ENCODE measurements at regions not wholly inside any gene's neighbourhood (a gene's known extent, or its start where the extent isn't known, plus 50 kb on each side); places are given as distances from the start of the nearest gene placed in this dataset.

DNA sequence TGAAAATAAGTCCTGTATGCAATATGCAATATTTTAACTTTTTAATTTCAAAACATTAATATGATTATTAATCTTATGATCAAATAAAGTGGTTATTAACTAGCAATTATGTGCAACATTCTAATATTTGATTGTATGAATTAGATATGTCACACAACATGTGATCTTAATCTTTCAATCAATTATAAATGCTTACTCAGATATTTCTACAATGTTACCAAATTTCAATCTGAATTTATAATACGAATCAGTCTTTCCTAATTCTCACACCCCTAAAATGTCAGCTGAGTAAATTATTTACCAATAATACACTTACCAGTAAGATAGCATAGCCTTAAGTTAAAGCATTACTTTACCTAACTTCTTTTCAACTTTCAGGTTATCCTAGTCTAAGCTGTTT is 186.3 kb downstream of the CALCRL start:
- no peak for DNase-seq (ENCODE audit: low read depth, low spot score)
- ChIA-PET RAD21 (ENCODE audit: unreplicated experiment) (no interaction called here), CTCF (no interaction called here), SMC1A (ENCODE audit: uncharacterized antibody, unreplicated experiment) (interaction anchor here (1.0 kb wide), 1 partner anchor 358 kb away, joined by 3 read pairs; no protein-coding TSS in a partner anchor), POLR2A (no interaction called here)
- Histone ChIP-seq H2AFZ (ENCODE audit: control insufficient read depth, low read depth, low read length) (no peak overlapping the region), H3K9ac (ENCODE audit: control insufficient read depth, insufficient read depth, low read length) (no peak overlapping the region), H3K79me2 (ENCODE audit: control insufficient read depth, insufficient read depth, low read length) (no peaks in the 10 kb centered on the region), H3K27ac (ENCODE audit: control insufficient read depth, insufficient read depth) (no peak overlapping the region), H3K27me3 (replicated peaks in 1 of 2; ENCODE audit: control insufficient read depth in 2 of 2, insufficient read depth in 2 of 2, low read length in 1 of 2) (no peaks in the 10 kb centered on the region), H3K36me3 (ENCODE audit: control insufficient read depth in 2 of 2, insufficient read depth in 2 of 2, low read length in 1 of 2) (no peaks in the 10 kb centered on the region), H3K4me2 (ENCODE audit: control insufficient read depth, insufficient read depth) (no peak overlapping the region), H4K20me1 (ENCODE audit: control insufficient read depth, insufficient read depth) (no peaks in the 10 kb centered on the region), H3K4me1 (ENCODE audit: control insufficient read depth, insufficient read depth, low read length) (no peaks in the 10 kb centered on the region), H3K9me3 (replicated peaks; ENCODE audit: control insufficient read depth, insufficient read depth, low read length) (no peaks in the 10 kb centered on the region), H3K4me3 (no peak overlapping the region)
- no peak for FAIRE-seq
- WGBS (ENCODE audit: insufficient coverage, insufficient replicate concordance, low lambda C conversion rate, missing lambda C conversion rate), result 0% methylated on average over 1 of the region's 1 CpG
- in situ Hi-C loops (cut with MboI) (no loop called here), intact Hi-C loops (cut with micrococcal nuclease; ENCODE audit: unreplicated experiment) (no loop called here)
- ATAC-seq, result no peak
- no TSS peak for BruUV-seq (replicated peaks)
- TF ChIP-seq TAF1 (IDR thresholded peaks at IDR 0.05; ENCODE audit: borderline replicate concordance, low read depth, low read length), result no peak
- TF ChIP-seq MXI1 (IDR thresholded peaks at IDR 0.05; ENCODE audit: low read depth, low read length), result no peak
- no peak for TF ChIP-seq ZZZ3 (IDR thresholded peaks at IDR 0.05; ENCODE audit: control insufficient read depth, insufficient read length, low read depth)
- TF ChIP-seq NFYA (IDR thresholded peaks at IDR 0.05; ENCODE audit: borderline replicate concordance, low read depth, low read length), result no peak
- TF ChIP-seq RAD51 (IDR thresholded peaks at IDR 0.05), result no peak
- TF ChIP-seq, protein P1, sequence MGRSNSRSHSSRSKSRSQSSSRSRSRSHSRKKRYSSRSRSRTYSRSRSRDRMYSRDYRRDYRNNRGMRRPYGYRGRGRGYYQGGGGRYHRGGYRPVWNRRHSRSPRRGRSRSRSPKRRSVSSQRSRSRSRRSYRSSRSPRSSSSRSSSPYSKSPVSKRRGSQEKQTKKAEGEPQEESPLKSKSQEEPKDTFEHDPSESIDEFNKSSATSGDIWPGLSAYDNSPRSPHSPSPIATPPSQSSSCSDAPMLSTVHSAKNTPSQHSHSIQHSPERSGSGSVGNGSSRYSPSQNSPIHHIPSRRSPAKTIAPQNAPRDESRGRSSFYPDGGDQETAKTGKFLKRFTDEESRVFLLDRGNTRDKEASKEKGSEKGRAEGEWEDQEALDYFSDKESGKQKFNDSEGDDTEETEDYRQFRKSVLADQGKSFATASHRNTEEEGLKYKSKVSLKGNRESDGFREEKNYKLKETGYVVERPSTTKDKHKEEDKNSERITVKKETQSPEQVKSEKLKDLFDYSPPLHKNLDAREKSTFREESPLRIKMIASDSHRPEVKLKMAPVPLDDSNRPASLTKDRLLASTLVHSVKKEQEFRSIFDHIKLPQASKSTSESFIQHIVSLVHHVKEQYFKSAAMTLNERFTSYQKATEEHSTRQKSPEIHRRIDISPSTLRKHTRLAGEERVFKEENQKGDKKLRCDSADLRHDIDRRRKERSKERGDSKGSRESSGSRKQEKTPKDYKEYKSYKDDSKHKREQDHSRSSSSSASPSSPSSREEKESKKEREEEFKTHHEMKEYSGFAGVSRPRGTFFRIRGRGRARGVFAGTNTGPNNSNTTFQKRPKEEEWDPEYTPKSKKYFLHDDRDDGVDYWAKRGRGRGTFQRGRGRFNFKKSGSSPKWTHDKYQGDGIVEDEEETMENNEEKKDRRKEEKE (IDR thresholded peaks at IDR 0.05), result no peak
- TF ChIP-seq, protein P2, sequence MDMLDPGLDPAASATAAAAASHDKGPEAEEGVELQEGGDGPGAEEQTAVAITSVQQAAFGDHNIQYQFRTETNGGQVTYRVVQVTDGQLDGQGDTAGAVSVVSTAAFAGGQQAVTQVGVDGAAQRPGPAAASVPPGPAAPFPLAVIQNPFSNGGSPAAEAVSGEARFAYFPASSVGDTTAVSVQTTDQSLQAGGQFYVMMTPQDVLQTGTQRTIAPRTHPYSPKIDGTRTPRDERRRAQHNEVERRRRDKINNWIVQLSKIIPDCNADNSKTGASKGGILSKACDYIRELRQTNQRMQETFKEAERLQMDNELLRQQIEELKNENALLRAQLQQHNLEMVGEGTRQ (IDR thresholded peaks at IDR 0.05; ENCODE audit: borderline replicate concordance, low read depth, low read length), result no peak
- TF ChIP-seq RB1 (IDR thresholded peaks at IDR 0.05; ENCODE audit: borderline replicate concordance), result no peak
- TF ChIP-seq CHD1 (IDR thresholded peaks at IDR 0.05; ENCODE audit: low read depth, low read length), result no peak
- TF ChIP-seq, protein P3, sequence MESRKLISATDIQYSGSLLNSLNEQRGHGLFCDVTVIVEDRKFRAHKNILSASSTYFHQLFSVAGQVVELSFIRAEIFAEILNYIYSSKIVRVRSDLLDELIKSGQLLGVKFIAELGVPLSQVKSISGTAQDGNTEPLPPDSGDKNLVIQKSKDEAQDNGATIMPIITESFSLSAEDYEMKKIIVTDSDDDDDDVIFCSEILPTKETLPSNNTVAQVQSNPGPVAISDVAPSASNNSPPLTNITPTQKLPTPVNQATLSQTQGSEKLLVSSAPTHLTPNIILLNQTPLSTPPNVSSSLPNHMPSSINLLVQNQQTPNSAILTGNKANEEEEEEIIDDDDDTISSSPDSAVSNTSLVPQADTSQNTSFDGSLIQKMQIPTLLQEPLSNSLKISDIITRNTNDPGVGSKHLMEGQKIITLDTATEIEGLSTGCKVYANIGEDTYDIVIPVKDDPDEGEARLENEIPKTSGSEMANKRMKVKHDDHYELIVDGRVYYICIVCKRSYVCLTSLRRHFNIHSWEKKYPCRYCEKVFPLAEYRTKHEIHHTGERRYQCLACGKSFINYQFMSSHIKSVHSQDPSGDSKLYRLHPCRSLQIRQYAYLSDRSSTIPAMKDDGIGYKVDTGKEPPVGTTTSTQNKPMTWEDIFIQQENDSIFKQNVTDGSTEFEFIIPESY (IDR thresholded peaks at IDR 0.05), result no peak

Data from GM12878 (cell line).